GM06990 (cell line): ENCODE measurements at regions not wholly inside any gene's neighbourhood (a gene's known extent, or its start where the extent isn't known, plus 50 kb on each side); places are given as distances from the start of the nearest gene placed in this dataset.

ENCODE experiments used
- DNase-seq: peaks from one replicate; pipeline ENCODE4 v3.0.0-alpha.2; 2011; ENCODE audit not compliant: insufficient read length; ENCODE audit errors: extremely low read depth
- H3K27me3 ChIP-seq: replicated peaks from 2 replicates; pipeline ENCODE4 v1.6.0; 2011; ENCODE audit warnings: low read length; ENCODE audit not compliant: control insufficient read depth, insufficient read depth
- H3K36me3 ChIP-seq: 2 replicates; pipeline ENCODE4 v1.5.1; 2011; ENCODE audit warnings: low read length; ENCODE audit not compliant: control insufficient read depth, insufficient read depth
- H3K4me3 ChIP-seq: replicated peaks from 2 replicates; pipeline ENCODE4 v1.5.1; 2011; ENCODE audit warnings: low read depth, mild to moderate bottlenecking, control low read depth, low read length
- CTCF ChIP-seq: IDR thresholded peaks from 2 replicates; pipeline ENCODE4 v1.5.1; 2011; ENCODE audit warnings: low read length, control low read depth, mild to moderate bottlenecking, inconsistent platforms; ENCODE audit not compliant: insufficient read depth, poor library complexity, severe bottlenecking

- Histone ChIP-seq H3K4me3 (no peak overlapping the region), H3K36me3 (no peaks in the 10 kb centered on the region), H3K27me3 (peaks cover 2% of the 10 kb centered on the region)
- no peak for TF ChIP-seq CTCF
- DNase-seq: no peak
Observed at GRCh38 chr15:70439880-70440279, 323.5 kb downstream of the UACA start.

GRCh38 chr15:70439304-70439877, 324.0 kb downstream of the UACA start:
- H3K27me3 ChIP-seq: peaks cover 2% of the 10 kb centered on the region

GRCh38 chr15:70438776-70439175, 324.6 kb downstream of the UACA start:
- H3K27me3 ChIP-seq: peaks cover 2% of the 10 kb centered on the region
- no peaks in the 10 kb centered on the region for H3K36me3 ChIP-seq
- no peak overlapping the region for H3K4me3 ChIP-seq
- no peak for TF ChIP-seq CTCF
- no peak for DNase-seq

More at GRCh38 chr15:70439304-70439877, 324.0 kb downstream of the UACA start:
- no peak for DNase-seq
- Histone ChIP-seq H3K36me3 (no peaks in the 10 kb centered on the region), H3K4me3 (no peak overlapping the region)
- TF ChIP-seq CTCF: no peak

- DNase-seq: no peak
- Histone ChIP-seq H3K4me3 (no peak overlapping the region), H3K27me3 (peaks cover 2% of the 10 kb centered on the region), H3K36me3 (no peaks in the 10 kb centered on the region)
- no peak for TF ChIP-seq CTCF
Observed at GRCh38 chr15:70437882-70438451, 325.4 kb downstream of the UACA start.

GRCh38 chr15:70437089-70437488, 326.3 kb downstream of the UACA start:
- no peaks in the 10 kb centered on the region for H3K36me3 ChIP-seq
- no peak for TF ChIP-seq CTCF
- no peak overlapping the region for H3K4me3 ChIP-seq
- DNase-seq: no peak
- H3K27me3 ChIP-seq: peaks cover 2% of the 10 kb centered on the region
